ENCODE measurements at regions not wholly inside any gene's neighbourhood (a gene's known extent, or its start where the extent isn't known, plus 50 kb on each side); places are given as distances from the start of the nearest gene placed in this dataset.

GRCh38 chr5:3751846-3752245 lies 156.2 kb downstream of the IRX1 start:
- Histone ChIP-seq H3K27ac (no peak overlapping the region), H3K27me3 (no peaks in the 10 kb centered on the region), H3K36me3 (no peaks in the 10 kb centered on the region), H3K9me3 (no peaks in the 10 kb centered on the region), H3K4me1 (ENCODE audit: insufficient read depth) (no peaks in the 10 kb centered on the region), H3K4me3 (no peak overlapping the region)
- TF ChIP-seq EP300 (IDR thresholded peaks at IDR 0.05) (no peak), CTCF (IDR thresholded peaks at IDR 0.05) (no peak), POLR2A (IDR thresholded peaks at IDR 0.05) (no peak)
- intact Hi-C loops (cut with DNase I), result no loop called here
- WGBS, 3 donors, result 80 to 88% (median 86%) methylated on average over 2 of the region's 2 CpGs
- no peak for DNase-seq

GRCh38 chr5:3778000-3778550 lies 182.4 kb downstream of the IRX1 start:
- WGBS, 3 donors, result 41 to 58% (median 46%) methylated on average over 6 of the region's 6 CpGs
- no peak for DNase-seq
- no peak for TF ChIP-seq EP300 (IDR thresholded peaks at IDR 0.05)
- TF ChIP-seq CTCF (IDR thresholded peaks at IDR 0.05), result no peak
- no peak for TF ChIP-seq POLR2A (IDR thresholded peaks at IDR 0.05)
- H3K27me3 ChIP-seq, result no peaks in the 10 kb centered on the region
- H3K27ac ChIP-seq, result no peak overlapping the region
- no peaks in the 10 kb centered on the region for H3K36me3 ChIP-seq
- intact Hi-C loops (cut with DNase I), result no loop called here
- H3K9me3 ChIP-seq, result no peaks in the 10 kb centered on the region
- H3K4me1 ChIP-seq (ENCODE audit: insufficient read depth), result no peaks in the 10 kb centered on the region
- H3K4me3 ChIP-seq, result no peak overlapping the region

GRCh38 chr5:3778945-3779344 lies 183.3 kb downstream of the IRX1 start:
- TF ChIP-seq CTCF (IDR thresholded peaks at IDR 0.05) (no peak), POLR2A (IDR thresholded peaks at IDR 0.05) (no peak), EP300 (IDR thresholded peaks at IDR 0.05) (no peak)
- intact Hi-C loops (cut with DNase I), result no loop called here
- Histone ChIP-seq H3K27ac (no peak overlapping the region), H3K27me3 (no peaks in the 10 kb centered on the region), H3K36me3 (no peaks in the 10 kb centered on the region), H3K4me1 (ENCODE audit: insufficient read depth) (no peaks in the 10 kb centered on the region), H3K4me3 (no peak overlapping the region), H3K9me3 (no peaks in the 10 kb centered on the region)
- 67 to 82% (median 81%) methylated on average over 2 of the region's 2 CpGs for WGBS, 3 donors
- no peak for DNase-seq

- H3K4me1 ChIP-seq (ENCODE audit: insufficient read depth), result no peaks in the 10 kb centered on the region
- H3K4me3 ChIP-seq, result no peak overlapping the region
- TF ChIP-seq CTCF (IDR thresholded peaks at IDR 0.05), result no peak
- no peak for TF ChIP-seq POLR2A (IDR thresholded peaks at IDR 0.05)
- TF ChIP-seq EP300 (IDR thresholded peaks at IDR 0.05), result no peak
- intact Hi-C loops (cut with DNase I), result no loop called here
- no peak overlapping the region for H3K27ac ChIP-seq
- no peaks in the 10 kb centered on the region for H3K36me3 ChIP-seq
- DNase-seq, result no peak
- WGBS, 3 donors, result 73 to 81% (median 76%) methylated on average over 7 of the region's 7 CpGs
- H3K9me3 ChIP-seq, result no peaks in the 10 kb centered on the region
- no peaks in the 10 kb centered on the region for H3K27me3 ChIP-seq
These were observed 184.6 kb downstream of the IRX1 start for GRCh38 chr5:3780278-3780677.

Measured in ovary (tissue), 7 donors.